HCT116 (cell line): ENCODE measurements at regions not wholly inside any gene's neighbourhood (a gene's known extent, or its start where the extent isn't known, plus 50 kb on each side); places are given as distances from the start of the nearest gene placed in this dataset.

ENCODE experiments used
- ATAC-seq: fragments of 200-7000 bp; cut with Tn5 transposase; 2 replicates; pipeline ENCODE4 v1.9.1; 2020; ENCODE audit warnings: mild to moderate bottlenecking, moderate library complexity
- BruUV-seq: library from RNA; stranded (reverse); fragments of 400-500 nt; replicated peaks from 2 replicates; lab custom pipeline; 2021; lab: Mats Ljungman, UMichigan
- CTCF ChIA-PET: fragments of 300-600 bp; sonication (Branson Sonifier 250); formaldehyde crosslinking; loops from one replicate; lab custom pipeline; 2021; ENCODE audit warnings: antibody characterized with exemption; lab: Charles Lee
- POLR2A ChIA-PET: fragments of 300-600, 350-600 bp; sonication (Branson Sonifier 250); formaldehyde crosslinking; loops from one replicate; lab custom pipeline; 2021; ENCODE audit warnings: antibody characterized with exemption; lab: Charles Lee
- RAD21 ChIA-PET, 2 experiments: fragments of 300-600 bp; sonication (Branson Sonifier 250); formaldehyde crosslinking; loops; one replicate each; lab custom pipeline; 2023; ENCODE audit warnings: low total read pairs in 2 of 2; ENCODE audit not compliant: uncharacterized antibody in 2 of 2, unreplicated experiment in 2 of 2, low non-redundant PET in 1 of 2; lab: Charles Lee
- DNase-seq: peaks from one replicate; pipeline ENCODE4 v3.0.0-alpha.2; 2010; ENCODE audit warnings: low read depth, low spot score
- H2AFZ ChIP-seq: fragments of 200-600 bp; shearing (Covaris generic), sonication (generic); 2 replicates; pipeline ENCODE4 v1.6.1; 2017; ENCODE audit warnings: low read depth, mixed run types, mixed read lengths, antibody characterized with exemption, low read length; ENCODE audit not compliant: poor library complexity, severe bottlenecking
- H3K27ac ChIP-seq: 2 replicates; pipeline ENCODE4 v1.5.1; 2012; ENCODE audit warnings: low read depth, low read length
- H3K27me3 ChIP-seq: fragments of 200-600 bp; sonication (generic); 2 replicates; pipeline ENCODE4 v1.6.1; 2016; ENCODE audit warnings: mixed run types, low read length, mixed read lengths; ENCODE audit not compliant: insufficient read depth
- H3K36me3 ChIP-seq, 2 experiments: fragments of 200-500 bp in 1 of 2; fragments of 200-600 bp in 1 of 2; sonication (Bioruptor generic) in 1 of 2; sonication (generic) in 1 of 2; 2 replicates each; pipeline versions ENCODE4 v1.5.1 to v1.6.1; 2014 to 2016; ENCODE audit warnings: low read length in 2 of 2, inconsistent platforms in 1 of 2, mixed read lengths in 1 of 2, mixed run types in 1 of 2; ENCODE audit not compliant: insufficient read depth in 2 of 2, control insufficient read depth in 1 of 2
- H3K4me1 ChIP-seq, 2 experiments: fragments of 200-600 bp in 1 of 2; sonication (generic) in 1 of 2; 2 replicates each; pipeline versions ENCODE4 v1.5.1 to v1.6.1; 2012 to 2017; ENCODE audit warnings: low read length in 2 of 2, inconsistent platforms in 1 of 2, mild to moderate bottlenecking in 1 of 2, mixed read lengths in 1 of 2, mixed run types in 1 of 2, moderate library complexity in 1 of 2; ENCODE audit not compliant: insufficient read depth in 2 of 2, control insufficient read depth in 1 of 2
- H3K4me2 ChIP-seq: fragments of 200-600 bp; sonication (generic); 2 replicates; pipeline ENCODE4 v1.6.1; 2017; ENCODE audit warnings: mixed run types, low read length, mixed read lengths
- H3K4me3 ChIP-seq, 2 experiments: fragments of 200-600 bp in 1 of 2; sonication (generic) in 1 of 2; replicated peaks in 1 of 2; 2 replicates each; pipeline ENCODE4 v1.5.1; 2011 to 2016; ENCODE audit warnings: low read length in 2 of 2, control low read depth in 1 of 2, low read depth in 1 of 2, mild to moderate bottlenecking in 1 of 2, mixed read lengths in 1 of 2, mixed run types in 1 of 2
- H3K79me2 ChIP-seq: fragments of 200-600 bp; sonication (generic); 2 replicates; pipeline ENCODE4 v1.6.1; 2017; ENCODE audit warnings: mild to moderate bottlenecking, mixed run types, low read length, moderate library complexity, mixed read lengths; ENCODE audit not compliant: insufficient read depth
- H3K9ac ChIP-seq: fragments of 200-600 bp; sonication (generic); 2 replicates; pipeline ENCODE4 v1.6.1; 2016; ENCODE audit warnings: low read length, mixed read lengths
- H3K9me2 ChIP-seq: fragments of 200-600 bp; sonication (generic), shearing (Covaris generic); 2 replicates; pipeline ENCODE4 v1.6.1; 2017; ENCODE audit warnings: mixed run types, mild to moderate bottlenecking, moderate library complexity; ENCODE audit not compliant: insufficient read depth
- H3K9me3 ChIP-seq, 2 experiments: fragments of 200-500 bp in 1 of 2; fragments of 200-600 bp in 1 of 2; sonication (Bioruptor generic) in 1 of 2; sonication (generic) in 1 of 2; 2 replicates each; pipeline ENCODE4 v1.6.1; 2014 to 2017; ENCODE audit warnings: low read length in 2 of 2, mixed read lengths in 2 of 2, inconsistent platforms in 1 of 2, low read depth in 1 of 2, mild to moderate bottlenecking in 1 of 2, mixed run types in 1 of 2, moderate library complexity in 1 of 2; ENCODE audit not compliant: control insufficient read depth in 1 of 2, insufficient read depth in 1 of 2
- H4K20me1 ChIP-seq: fragments of 200-600 bp; sonication (generic), shearing (Covaris generic); 2 replicates; pipeline ENCODE4 v1.6.1; 2017; ENCODE audit warnings: mixed run types, mild to moderate bottlenecking, moderate library complexity; ENCODE audit not compliant: insufficient read depth
- CBX3 ChIP-seq: IDR thresholded peaks from 2 replicates; pipeline ENCODE4 v1.6.1; 2012; ENCODE audit warnings: low read depth
- ELF1 ChIP-seq: IDR thresholded peaks from 2 replicates; pipeline ENCODE4 v1.6.1; 2012; ENCODE audit warnings: low read depth, borderline replicate concordance
- EZH2 ChIP-seq: fragments of 200-600 bp; sonication (generic); IDR thresholded peaks from 2 replicates; pipeline ENCODE4 v1.6.1; 2017; ENCODE audit warnings: antibody characterized with exemption, mixed run types
- EZH2phosphoT487 ChIP-seq: fragments of 200-600 bp; IDR thresholded peaks from 2 replicates; pipeline ENCODE4 v1.6.1; 2018; ENCODE audit warnings: antibody characterized with exemption, borderline replicate concordance
- FOSL1 ChIP-seq: IDR thresholded peaks from 2 replicates; pipeline ENCODE4 v1.6.1; 2012; ENCODE audit warnings: low read depth
- POLR2A ChIP-seq: IDR thresholded peaks from 2 replicates; pipeline ENCODE4 v1.7.0; 2011; ENCODE audit warnings: borderline replicate concordance; ENCODE audit not compliant: insufficient read depth, insufficient read length; ENCODE audit errors: extremely low read depth
- POLR2AphosphoS5 ChIP-seq: IDR thresholded peaks from 2 replicates; pipeline ENCODE4 v1.6.1; 2011; ENCODE audit warnings: mild to moderate bottlenecking, low read depth, low read length, moderate library complexity
- RAD21 ChIP-seq: IDR thresholded peaks from 2 replicates; pipeline ENCODE4 v1.6.1; 2012; ENCODE audit warnings: low read depth, mild to moderate bottlenecking
- SIN3A ChIP-seq: IDR thresholded peaks from 2 replicates; pipeline ENCODE4 v1.6.1; 2012; ENCODE audit warnings: low read depth
- SP1 ChIP-seq: IDR thresholded peaks from 2 replicates; pipeline ENCODE4 v1.6.1; 2012; ENCODE audit warnings: low read depth
- SRF ChIP-seq: IDR thresholded peaks from 2 replicates; pipeline ENCODE4 v1.6.1; 2012; ENCODE audit warnings: low read depth
- YY1 ChIP-seq: IDR thresholded peaks from 2 replicates; pipeline ENCODE4 v1.6.1; 2011; ENCODE audit warnings: low read length, low read depth, moderate library complexity, mild to moderate bottlenecking; ENCODE audit not compliant: insufficient replicate concordance; ENCODE audit errors: extremely low read depth
- ZFX ChIP-seq: fragments of 450-650 bp; IDR thresholded peaks from 2 replicates; pipeline ENCODE4 v1.6.1; 2017
- ZNF274 ChIP-seq: fragments of 200-500 bp; sonication (Bioruptor generic); IDR thresholded peaks from 2 replicates; pipeline ENCODE4 v1.6.1; 2014; ENCODE audit warnings: mild to moderate bottlenecking, low read depth, low read length, inconsistent platforms
- intact Hi-C: fragments of 100-400 bp; cut with micrococcal nuclease; formaldehyde crosslinking; loops from 2 replicates; pipeline ENCODE4 v1.10.0; 2022
- TF ChIP-seq, protein P1 (sequence below): IDR thresholded peaks from 2 replicates; pipeline ENCODE4 v1.6.1; 2012
- TF ChIP-seq, protein P2 (sequence below): IDR thresholded peaks from 2 replicates; pipeline ENCODE4 v1.6.1; 2012
- TF ChIP-seq, protein P3 (sequence below), 3 experiments: fragments of 200-600 bp in 1 of 3; sonication (generic) in 1 of 3; IDR thresholded peaks in 2 of 3; conservative IDR thresholded peaks in 1 of 3; 2 replicates each; pipeline ENCODE4 v1.5.1; 2012 to 2017; ENCODE audit warnings: low read depth in 2 of 3, low read length in 2 of 3, antibody characterized with exemption in 1 of 3, borderline replicate concordance in 1 of 3, control low read depth in 1 of 3, mild to moderate bottlenecking in 1 of 3, mixed read lengths in 1 of 3, mixed run types in 1 of 3, moderate library complexity in 1 of 3; ENCODE audit not compliant: insufficient read depth in 1 of 3
- TF ChIP-seq, protein P4 (sequence below): IDR thresholded peaks from 2 replicates; pipeline ENCODE4 v1.6.1; 2011; ENCODE audit warnings: mild to moderate bottlenecking, low read length, moderate library complexity; ENCODE audit not compliant: insufficient replicate concordance; ENCODE audit errors: extremely low read depth

DNA sequence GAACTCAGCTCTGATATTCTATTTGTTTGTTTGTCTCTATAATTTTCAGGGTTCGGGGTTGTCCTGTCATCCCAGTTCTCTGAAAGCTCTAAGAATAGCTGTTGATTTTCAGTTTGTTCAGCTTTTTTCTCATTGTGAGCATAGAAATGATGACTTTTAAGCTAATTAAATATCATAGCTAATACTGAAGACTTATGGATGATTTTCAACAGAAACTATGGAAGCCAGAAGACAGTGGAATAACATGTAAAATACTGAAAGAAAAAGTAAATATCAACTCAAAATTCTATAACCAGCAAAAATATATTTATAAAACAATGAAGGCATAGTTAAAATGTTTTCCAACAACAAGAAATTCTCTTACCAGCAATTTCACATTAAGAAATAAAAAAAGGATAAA is 96.4 kb upstream of the ETV1 start:
- Histone ChIP-seq H3K79me2 (no peaks in the 10 kb centered on the region), H3K4me1 (no peaks in the 10 kb centered on the region), H4K20me1 (no peaks in the 10 kb centered on the region), H3K9ac (no peak overlapping the region), H3K9me2 (no peaks in the 10 kb centered on the region), H3K4me2 (no peak overlapping the region), H3K27ac (no peak overlapping the region), H3K36me3 (no peaks in the 10 kb centered on the region), H3K27me3 (no peaks in the 10 kb centered on the region), H3K4me3 (no peak overlapping the region), H3K9me3 (peaks cover 0 to 11% of the 10 kb centered on the region in 2 experiments; a peak in 2 of 4 replicates), H2AFZ (no peak overlapping the region)
- TF ChIP-seq CBX3, result peak; percentile 58; the same call in 1 of the 2 replicates
- TF ChIP-seq POLR2A, result no peak
- POLR2A ChIA-PET, result interaction anchor here (1.1 kb wide), 1 partner anchor 9 kb away, joined by 4 read pairs; no protein-coding TSS in a partner anchor
- intact Hi-C loops, result no loop called here
- ATAC-seq (no peak), DNase-seq (peak; percentile 2)
- no TSS peak for BruUV-seq
- CTCF ChIA-PET, result no interaction called here
- RAD21 ChIA-PET, result no interaction called here

DNA sequence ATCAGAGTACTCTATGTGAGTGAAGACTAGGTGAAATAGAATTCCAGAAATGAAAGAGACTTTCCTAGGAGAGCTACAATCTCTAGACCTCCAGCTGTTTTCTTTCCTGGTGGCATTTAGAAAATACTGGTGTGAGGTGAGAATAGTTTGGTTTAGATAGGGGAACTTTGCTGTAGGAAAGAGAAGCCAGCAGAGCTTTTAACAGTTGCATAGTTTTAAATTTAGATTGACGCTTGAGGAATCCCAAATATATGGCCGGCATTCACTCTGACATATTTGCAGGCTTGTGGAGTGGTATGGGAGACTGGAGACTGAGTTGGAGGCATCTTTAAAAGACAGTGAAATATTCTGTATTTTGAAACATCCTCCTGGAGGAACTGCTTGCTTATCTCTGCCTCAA is 94.3 kb upstream of the ETV1 start:
- no peak for DNase-seq
- H3K4me2 ChIP-seq, result no peak overlapping the region
- H3K4me3 ChIP-seq, result no peak overlapping the region
- peaks cover 0 to 11% of the 10 kb centered on the region in 2 experiments; a peak in 2 of 4 replicates for H3K9me3 ChIP-seq
- TF ChIP-seq, protein P1, sequence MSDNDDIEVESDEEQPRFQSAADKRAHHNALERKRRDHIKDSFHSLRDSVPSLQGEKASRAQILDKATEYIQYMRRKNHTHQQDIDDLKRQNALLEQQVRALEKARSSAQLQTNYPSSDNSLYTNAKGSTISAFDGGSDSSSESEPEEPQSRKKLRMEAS, result no peak
- TF ChIP-seq SP1, result no peak
- no peak for TF ChIP-seq RAD21
- TF ChIP-seq POLR2A, result no peak
- TF ChIP-seq, protein P2, sequence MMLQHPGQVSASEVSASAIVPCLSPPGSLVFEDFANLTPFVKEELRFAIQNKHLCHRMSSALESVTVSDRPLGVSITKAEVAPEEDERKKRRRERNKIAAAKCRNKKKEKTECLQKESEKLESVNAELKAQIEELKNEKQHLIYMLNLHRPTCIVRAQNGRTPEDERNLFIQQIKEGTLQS, result no peak
- TF ChIP-seq POLR2AphosphoS5, result no peak
- TF ChIP-seq ZNF274, result no peak
- no peak for TF ChIP-seq EZH2phosphoT487
- no peak for TF ChIP-seq ZFX
- no peak for TF ChIP-seq ELF1
- TF ChIP-seq, protein P3, sequence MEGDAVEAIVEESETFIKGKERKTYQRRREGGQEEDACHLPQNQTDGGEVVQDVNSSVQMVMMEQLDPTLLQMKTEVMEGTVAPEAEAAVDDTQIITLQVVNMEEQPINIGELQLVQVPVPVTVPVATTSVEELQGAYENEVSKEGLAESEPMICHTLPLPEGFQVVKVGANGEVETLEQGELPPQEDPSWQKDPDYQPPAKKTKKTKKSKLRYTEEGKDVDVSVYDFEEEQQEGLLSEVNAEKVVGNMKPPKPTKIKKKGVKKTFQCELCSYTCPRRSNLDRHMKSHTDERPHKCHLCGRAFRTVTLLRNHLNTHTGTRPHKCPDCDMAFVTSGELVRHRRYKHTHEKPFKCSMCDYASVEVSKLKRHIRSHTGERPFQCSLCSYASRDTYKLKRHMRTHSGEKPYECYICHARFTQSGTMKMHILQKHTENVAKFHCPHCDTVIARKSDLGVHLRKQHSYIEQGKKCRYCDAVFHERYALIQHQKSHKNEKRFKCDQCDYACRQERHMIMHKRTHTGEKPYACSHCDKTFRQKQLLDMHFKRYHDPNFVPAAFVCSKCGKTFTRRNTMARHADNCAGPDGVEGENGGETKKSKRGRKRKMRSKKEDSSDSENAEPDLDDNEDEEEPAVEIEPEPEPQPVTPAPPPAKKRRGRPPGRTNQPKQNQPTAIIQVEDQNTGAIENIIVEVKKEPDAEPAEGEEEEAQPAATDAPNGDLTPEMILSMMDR (IDR thresholded peaks at IDR 0.05 in 2 of 3, conservative IDR thresholded peaks at IDR 0.05 in 1 of 3; ENCODE audit: borderline replicate concordance in 1 of 3, insufficient read depth in 1 of 3, low read depth in 2 of 3, low read length in 2 of 3), result no peak
- TF ChIP-seq FOSL1, result no peak
- no peak for TF ChIP-seq YY1
- TF ChIP-seq, protein P4, sequence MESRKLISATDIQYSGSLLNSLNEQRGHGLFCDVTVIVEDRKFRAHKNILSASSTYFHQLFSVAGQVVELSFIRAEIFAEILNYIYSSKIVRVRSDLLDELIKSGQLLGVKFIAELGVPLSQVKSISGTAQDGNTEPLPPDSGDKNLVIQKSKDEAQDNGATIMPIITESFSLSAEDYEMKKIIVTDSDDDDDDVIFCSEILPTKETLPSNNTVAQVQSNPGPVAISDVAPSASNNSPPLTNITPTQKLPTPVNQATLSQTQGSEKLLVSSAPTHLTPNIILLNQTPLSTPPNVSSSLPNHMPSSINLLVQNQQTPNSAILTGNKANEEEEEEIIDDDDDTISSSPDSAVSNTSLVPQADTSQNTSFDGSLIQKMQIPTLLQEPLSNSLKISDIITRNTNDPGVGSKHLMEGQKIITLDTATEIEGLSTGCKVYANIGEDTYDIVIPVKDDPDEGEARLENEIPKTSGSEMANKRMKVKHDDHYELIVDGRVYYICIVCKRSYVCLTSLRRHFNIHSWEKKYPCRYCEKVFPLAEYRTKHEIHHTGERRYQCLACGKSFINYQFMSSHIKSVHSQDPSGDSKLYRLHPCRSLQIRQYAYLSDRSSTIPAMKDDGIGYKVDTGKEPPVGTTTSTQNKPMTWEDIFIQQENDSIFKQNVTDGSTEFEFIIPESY, result no peak
- TF ChIP-seq EZH2, result no peak
- TF ChIP-seq SIN3A, result no peak
- no peak for TF ChIP-seq SRF
- intact Hi-C loops, result no loop called here
- no peaks in the 10 kb centered on the region for H3K36me3 ChIP-seq
- ChIA-PET CTCF (no interaction called here), RAD21 (no interaction called here), POLR2A (no interaction called here)
- no peaks in the 10 kb centered on the region for H4K20me1 ChIP-seq
- no TSS peak for BruUV-seq
- ATAC-seq, result no peak
- no peak overlapping the region for H2AFZ ChIP-seq
- no peak overlapping the region for H3K9ac ChIP-seq
- H3K27ac ChIP-seq, result no peak overlapping the region
- no peaks in the 10 kb centered on the region for H3K79me2 ChIP-seq
- no peaks in the 10 kb centered on the region for H3K4me1 ChIP-seq
- H3K27me3 ChIP-seq, result no peaks in the 10 kb centered on the region
- H3K9me2 ChIP-seq, result no peaks in the 10 kb centered on the region
